22Rv1 (cell line): ENCODE measurements at regions not wholly inside any gene's neighbourhood (a gene's known extent, or its start where the extent isn't known, plus 50 kb on each side); places are given as distances from the start of the nearest gene placed in this dataset.

ENCODE experiments used
- ZFX ChIP-seq: fragments of 450-650 bp; IDR thresholded peaks from 2 replicates; pipeline ENCODE4 v1.6.1; 2017; ENCODE audit warnings: antibody characterized with exemption, borderline replicate concordance
- TF ChIP-seq, protein P1 (sequence below): fragments of 450-650 bp; IDR thresholded peaks from 2 replicates; pipeline ENCODE4 v1.5.1; 2017; ENCODE audit warnings: mild to moderate bottlenecking

DNA sequence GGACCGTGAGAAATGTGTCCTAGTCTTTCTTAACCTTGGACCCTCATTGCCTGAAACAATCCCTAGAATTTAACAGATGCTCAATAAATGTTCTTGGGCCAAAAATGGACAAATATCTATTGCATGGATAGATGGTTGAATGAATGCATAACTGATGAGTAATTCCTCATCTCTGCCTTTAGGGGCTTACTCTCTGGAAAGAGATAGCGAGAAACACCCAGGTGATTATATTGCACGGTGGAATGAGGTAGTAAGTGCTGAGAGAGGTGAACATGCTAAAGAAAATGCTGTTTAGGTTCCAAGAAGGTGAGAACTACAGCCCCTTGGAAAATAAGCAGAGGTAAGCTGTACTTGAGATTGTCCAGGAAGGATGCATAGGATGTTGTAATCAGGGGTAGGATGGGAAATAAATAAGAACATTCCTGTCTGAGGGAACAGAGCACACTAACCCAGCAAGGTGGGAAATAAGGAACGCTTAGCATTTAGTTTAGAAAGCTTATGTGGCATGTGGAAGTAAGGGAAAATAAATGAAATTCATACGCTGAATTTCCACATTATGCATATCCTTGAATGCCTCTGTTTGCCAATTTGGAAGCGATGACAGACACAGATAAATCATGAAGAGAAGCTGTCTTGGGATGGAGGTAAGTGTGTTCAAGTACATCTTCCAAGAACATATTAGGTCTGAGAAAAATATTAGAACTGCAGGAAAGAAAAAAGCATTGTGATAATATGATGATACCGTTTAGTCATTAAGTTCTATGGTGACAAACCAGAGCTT, 426.6 kb downstream of the ARHGEF28 start:
- TF ChIP-seq, protein P1, sequence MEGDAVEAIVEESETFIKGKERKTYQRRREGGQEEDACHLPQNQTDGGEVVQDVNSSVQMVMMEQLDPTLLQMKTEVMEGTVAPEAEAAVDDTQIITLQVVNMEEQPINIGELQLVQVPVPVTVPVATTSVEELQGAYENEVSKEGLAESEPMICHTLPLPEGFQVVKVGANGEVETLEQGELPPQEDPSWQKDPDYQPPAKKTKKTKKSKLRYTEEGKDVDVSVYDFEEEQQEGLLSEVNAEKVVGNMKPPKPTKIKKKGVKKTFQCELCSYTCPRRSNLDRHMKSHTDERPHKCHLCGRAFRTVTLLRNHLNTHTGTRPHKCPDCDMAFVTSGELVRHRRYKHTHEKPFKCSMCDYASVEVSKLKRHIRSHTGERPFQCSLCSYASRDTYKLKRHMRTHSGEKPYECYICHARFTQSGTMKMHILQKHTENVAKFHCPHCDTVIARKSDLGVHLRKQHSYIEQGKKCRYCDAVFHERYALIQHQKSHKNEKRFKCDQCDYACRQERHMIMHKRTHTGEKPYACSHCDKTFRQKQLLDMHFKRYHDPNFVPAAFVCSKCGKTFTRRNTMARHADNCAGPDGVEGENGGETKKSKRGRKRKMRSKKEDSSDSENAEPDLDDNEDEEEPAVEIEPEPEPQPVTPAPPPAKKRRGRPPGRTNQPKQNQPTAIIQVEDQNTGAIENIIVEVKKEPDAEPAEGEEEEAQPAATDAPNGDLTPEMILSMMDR: no peak
- TF ChIP-seq ZFX: no peak
